ENCODE measurements at regions not wholly inside any gene's neighbourhood (a gene's known extent, or its start where the extent isn't known, plus 50 kb on each side); places are given as distances from the start of the nearest gene placed in this dataset.

DNA sequence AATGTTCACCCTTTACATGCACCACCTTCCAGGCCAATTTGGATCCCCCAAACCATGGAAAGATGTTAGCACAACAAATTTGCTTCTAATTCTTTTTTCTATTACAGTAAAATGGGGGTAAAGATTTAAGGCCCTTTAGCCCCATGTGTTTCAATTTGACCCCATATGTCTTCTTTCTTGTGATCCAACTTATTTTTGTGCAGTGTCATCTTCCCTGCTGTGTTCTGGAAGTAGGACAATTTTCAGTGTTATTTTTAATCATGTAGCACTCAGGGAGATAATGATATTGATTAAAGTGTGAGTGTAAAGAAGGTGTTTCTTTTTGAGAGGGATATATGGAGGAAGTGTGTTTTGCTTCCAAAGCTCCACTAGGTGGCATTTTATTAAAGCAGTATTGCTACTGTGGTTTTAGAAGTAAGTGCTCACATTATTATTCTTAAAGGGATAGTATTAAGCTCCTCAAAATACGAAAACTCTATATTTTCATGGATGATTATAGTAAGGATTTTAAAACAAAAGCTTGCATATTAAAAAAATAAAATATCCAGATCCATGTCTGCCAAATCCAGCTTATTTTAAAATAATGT, 118.7 kb upstream of the ATP10B start:
- TF ChIP-seq POLR2A (IDR thresholded peaks at IDR 0.05; ENCODE audit: low read length) = no peak
- no peak for TF ChIP-seq GATA1 (IDR thresholded peaks at IDR 0.05; ENCODE audit: low read depth, low read length)

Data from erythroblast (primary cell).